GM21360 (cell line): ENCODE measurements at regions not wholly inside any gene's neighbourhood (a gene's known extent, or its start where the extent isn't known, plus 50 kb on each side); places are given as distances from the start of the nearest gene placed in this dataset.

Source experiments
- ATAC-seq: cut with Tn5 transposase; IDR thresholded peaks from one replicate; pipeline ENCODE4 v1.9.1; 2021; ENCODE audit warnings: mild to moderate bottlenecking, moderate library complexity; ENCODE audit not compliant: unreplicated experiment

DNA sequence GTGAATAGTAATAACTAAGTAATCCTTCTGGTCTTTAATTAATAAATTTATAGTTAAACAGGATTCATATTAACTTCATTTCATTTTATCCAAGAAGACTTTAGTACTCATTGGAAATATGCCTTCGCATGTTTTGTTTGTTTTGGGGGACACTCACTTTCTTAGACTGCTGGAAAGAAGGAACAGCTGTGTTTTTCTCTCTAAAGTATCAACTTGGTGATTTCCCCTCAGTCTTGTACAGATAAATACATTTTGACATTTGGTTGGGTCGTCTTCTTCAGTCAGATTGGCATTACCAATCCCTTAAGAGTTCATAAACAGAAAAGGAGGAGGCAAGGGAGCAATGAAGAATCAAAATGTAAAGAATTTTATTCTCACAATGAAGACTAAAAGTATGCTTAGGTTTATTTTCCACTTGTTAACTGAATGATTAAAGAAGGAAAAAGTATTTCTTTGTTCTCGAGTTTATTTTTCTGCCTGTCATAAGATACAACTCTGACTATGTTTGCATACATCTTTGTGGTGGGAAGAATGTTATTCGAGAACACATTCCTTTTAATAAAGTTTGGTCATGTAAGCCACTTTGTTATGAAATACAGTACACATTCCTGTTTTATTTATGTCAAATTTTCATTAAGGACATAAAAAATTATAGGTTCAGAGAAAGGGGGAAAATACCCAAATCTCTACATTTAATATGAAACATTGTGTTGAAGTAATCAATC, 140.2 kb downstream of the GMNC start:
- ATAC-seq = no peak

DNA sequence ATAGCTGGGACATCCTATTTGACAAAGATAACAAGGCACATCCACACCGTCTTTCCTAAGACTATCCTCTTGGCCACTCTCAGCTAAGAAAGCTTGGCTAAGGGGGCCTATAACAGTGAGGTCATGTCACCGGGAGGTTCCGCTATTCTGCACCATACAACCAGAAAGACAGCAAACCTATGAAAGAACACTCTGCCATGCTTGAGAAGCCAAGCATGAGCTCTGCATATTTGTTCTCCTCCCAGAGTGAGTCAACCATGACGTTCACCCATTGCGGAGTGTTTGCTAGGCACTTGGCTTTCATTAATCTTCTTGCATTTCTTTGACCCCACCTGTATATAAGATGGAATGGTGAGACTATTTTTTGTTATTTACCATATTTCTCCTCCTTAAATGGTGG, 141.2 kb downstream of the GMNC start:
- peak; percentile 99 for ATAC-seq

DNA sequence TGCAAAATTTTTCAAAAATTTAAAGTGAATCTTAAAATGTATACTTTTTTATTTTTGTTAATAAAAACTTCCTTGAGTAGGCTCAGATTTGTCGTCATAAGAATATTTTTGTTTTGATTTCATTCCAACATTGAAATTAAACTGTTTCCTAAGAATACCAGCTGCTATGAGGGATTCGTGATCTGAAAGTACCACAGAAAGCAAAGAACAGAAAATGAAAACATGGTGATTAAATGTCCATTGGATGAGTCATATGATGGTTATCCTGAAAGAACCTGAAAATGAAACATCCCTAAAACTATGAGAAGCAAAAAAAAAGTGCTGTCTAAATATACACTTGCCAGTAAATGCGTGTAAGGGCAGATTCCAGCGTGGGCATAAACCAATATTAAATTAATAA, 143.8 kb downstream of the GMNC start:
- no peak for ATAC-seq

DNA sequence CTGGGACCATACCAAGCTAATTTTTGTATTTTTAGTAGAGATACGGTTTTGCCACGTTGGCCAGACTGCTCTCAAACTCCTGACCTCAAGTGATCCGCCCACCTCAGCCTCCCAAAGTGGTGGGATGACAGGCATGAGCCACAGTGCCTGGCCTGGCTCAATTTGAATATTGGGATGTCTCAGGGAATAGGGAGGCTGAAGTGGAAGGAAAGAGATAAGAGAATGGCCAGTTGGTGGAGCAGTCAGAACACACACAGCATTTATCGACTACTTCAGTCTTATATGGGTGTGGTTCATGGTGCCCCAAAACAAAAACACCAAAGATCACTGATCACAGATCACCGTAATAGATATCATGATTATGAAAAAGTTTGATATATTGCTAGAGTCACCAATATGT, 144.4 kb downstream of the GMNC start:
- ATAC-seq = no peak

DNA sequence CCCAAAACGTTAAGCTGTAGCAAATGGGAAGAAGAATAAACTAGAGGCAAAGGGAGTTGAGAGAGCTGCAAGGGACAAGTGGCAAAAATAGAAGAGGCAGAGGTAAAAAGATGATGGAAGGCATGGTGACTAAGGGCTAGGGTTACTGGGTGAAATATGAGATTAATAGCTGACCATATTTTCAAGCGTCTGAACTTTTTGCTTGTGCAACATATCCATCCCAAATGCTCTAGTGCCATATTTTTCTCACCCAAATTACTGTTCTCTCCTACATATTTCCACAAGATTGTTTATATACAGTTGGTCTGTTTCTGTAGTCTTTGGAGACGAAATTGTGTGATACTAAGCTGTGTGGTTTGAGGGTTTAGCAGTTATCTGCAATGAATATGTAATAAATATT, 145.5 kb downstream of the GMNC start:
- ATAC-seq = no peak

DNA sequence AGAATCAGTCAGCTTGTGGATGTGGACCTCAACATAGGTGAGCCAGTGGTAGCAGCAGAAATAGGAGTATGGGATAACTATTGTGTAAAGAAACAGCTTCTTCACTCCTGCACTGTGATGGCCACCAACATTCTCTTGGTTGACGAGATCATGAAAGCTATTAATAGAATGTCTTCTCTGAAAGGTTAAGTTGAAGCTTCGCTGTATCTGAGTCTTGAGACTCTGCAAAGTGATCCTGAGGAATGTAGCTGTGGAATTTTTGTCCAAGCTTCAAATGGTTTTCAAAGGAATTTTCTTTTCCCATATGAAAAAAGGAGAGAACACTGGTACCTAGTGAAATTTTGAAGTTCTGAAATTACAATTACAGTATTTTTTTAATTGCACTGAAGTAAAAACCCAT, 146.3 kb downstream of the GMNC start:
- ATAC-seq = no peak

DNA sequence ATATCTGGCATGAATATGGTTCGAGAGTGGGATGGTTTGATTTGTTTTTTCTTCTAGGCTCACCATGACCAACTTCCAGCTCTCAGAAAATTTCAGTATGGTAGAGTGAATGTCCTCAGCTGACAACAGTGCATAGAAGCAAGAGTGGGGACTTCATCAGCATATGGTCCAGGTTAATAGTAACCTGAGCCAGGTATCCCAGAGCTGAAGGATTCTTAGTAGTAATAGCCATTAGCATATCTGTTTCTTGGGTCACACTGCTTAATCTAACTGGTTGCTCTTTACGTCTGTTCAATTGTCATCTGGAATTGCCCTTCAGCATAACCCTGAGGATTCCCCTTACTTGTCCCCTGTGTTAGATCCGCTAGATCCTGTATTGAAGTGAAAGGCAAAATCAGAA, 151.8 kb downstream of the GMNC start:
- no peak for ATAC-seq

DNA sequence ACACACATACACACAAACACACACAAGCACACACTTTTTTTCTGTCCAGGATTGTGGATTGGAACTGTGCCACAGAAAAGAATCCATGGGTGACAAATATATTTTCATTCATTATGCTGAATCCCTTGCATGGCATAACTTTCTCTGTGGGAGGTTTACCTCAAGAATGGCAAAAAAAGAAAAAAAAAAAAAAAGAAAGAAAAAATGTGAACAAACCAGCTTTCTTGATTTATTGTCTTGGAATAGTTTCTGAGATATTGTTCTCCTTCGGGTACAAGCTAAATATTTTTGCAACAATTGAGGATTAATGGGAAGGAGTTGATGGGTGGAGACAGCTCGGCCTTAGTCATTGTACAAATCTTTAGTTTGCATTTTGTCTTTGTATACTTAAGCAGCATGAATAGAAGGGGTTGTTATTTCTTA, 153.1 kb downstream of the GMNC start:
- no peak for ATAC-seq
